Peyer's patch (tissue), 4 donors: ENCODE measurements at regions not wholly inside any gene's neighbourhood (a gene's known extent, or its start where the extent isn't known, plus 50 kb on each side); places are given as distances from the start of the nearest gene placed in this dataset.

Experiments
- POLR2A ChIP-seq, 2 donors: fragments of 450-650 bp; IDR thresholded peaks; one replicate each; pipeline ENCODE4 v1.5.1; 2017; ENCODE audit warnings: antibody characterized with exemption in 2 of 2, mild to moderate bottlenecking in 2 of 2, moderate library complexity in 2 of 2
- TF ChIP-seq, protein P1 (sequence below), 6 experiments: fragments of 450-650 bp in 4 of 6; fragments of 200-600 bp in 2 of 6; sonication (generic) in 1 of 6; IDR thresholded peaks; one replicate each; pipeline ENCODE4 v1.5.1; 2017 to 2019; ENCODE audit warnings: antibody characterized with exemption in 6 of 6, mild to moderate bottlenecking in 3 of 6, moderate library complexity in 1 of 6

DNA sequence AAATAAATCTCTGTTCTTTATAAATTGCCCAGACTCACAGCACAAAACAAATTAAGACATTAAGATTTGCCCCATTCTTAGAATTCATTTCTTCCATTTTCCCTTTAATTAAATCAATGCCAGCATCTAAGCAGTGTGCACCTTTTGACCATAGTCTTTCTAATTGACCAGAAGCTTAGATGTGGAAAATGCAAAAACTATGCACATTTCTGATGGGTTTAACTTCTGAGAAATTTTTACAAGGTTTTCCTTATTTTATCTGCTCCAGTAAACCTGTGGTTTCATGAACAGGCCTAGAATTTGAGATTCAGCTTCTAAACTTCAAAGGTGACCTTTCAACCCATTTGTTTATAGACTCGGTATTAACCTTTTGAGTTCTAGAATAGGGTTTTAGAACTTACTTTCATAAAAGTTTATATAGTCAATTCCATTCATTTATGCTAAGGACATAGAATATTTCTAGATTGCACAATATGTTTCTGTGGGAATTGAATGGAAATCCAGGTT is 437.8 kb upstream of the HSF2 start:
- TF ChIP-seq, protein P1, sequence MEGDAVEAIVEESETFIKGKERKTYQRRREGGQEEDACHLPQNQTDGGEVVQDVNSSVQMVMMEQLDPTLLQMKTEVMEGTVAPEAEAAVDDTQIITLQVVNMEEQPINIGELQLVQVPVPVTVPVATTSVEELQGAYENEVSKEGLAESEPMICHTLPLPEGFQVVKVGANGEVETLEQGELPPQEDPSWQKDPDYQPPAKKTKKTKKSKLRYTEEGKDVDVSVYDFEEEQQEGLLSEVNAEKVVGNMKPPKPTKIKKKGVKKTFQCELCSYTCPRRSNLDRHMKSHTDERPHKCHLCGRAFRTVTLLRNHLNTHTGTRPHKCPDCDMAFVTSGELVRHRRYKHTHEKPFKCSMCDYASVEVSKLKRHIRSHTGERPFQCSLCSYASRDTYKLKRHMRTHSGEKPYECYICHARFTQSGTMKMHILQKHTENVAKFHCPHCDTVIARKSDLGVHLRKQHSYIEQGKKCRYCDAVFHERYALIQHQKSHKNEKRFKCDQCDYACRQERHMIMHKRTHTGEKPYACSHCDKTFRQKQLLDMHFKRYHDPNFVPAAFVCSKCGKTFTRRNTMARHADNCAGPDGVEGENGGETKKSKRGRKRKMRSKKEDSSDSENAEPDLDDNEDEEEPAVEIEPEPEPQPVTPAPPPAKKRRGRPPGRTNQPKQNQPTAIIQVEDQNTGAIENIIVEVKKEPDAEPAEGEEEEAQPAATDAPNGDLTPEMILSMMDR (IDR thresholded peaks at IDR 0.05) = no peak
- no peak for TF ChIP-seq POLR2A (IDR thresholded peaks at IDR 0.05)
